NK-92 treated with Interleukin-12 subunit alpha and Interleukin-12 subunit beta, amount 100 ng/mL, for 24 hours (cell line): ENCODE measurements at regions not wholly inside any gene's neighbourhood (a gene's known extent, or its start where the extent isn't known, plus 50 kb on each side); places are given as distances from the start of the nearest gene placed in this dataset.

Experiments
- DNase-seq: peaks from one replicate; lab custom pipeline; 2025; lab: John Stamatoyannopoulos, UW

DNA sequence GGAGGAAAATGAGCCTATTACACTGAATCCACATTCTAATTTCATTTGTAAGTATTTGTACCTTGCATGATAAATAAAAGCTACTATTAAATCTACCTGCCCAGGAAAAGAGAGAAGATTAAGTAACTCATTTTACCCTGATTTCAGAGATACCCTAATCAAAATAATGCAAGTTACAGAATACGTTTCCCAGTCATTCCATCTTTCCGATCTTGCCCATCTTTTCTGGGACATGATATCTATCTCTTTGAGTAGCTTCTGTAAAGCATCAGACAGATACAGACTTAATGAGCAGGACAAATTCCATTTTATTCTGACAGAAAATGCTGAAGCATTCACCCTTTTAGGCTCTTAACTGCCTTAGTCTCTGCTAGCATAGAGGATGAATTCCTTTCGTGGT is 56.6 kb downstream of the SPRY2 start:
- no peak for DNase-seq

- no peak for DNase-seq
Measured at GRCh38 chr13:80278706-80279105, 62.2 kb downstream of the SPRY2 start.

- DNase-seq, result no peak
Measured at GRCh38 chr13:80276371-80277289, 64.3 kb downstream of the SPRY2 start.

DNA sequence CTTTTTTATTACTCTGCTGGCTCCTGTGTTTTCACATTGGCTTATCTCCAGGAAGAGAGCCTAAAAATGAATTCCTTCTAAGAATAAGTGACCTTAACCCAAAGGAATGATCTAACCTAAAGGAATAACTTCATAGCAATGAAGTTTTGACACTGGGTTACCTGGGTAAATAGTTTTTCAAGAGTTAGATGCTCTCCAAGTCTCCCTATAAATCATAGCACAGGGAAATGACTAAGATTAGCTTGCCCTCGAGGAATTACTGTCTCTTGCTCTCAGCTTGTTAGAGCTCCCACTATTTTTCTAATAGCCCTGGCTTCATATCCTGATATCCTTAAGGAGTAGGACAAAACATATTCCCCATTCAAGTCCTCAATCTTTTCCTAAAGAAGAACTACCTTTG is 66.3 kb downstream of the SPRY2 start:
- no peak for DNase-seq

GRCh38 chr13:80273718-80274117 is 67.2 kb downstream of the SPRY2 start:
- no peak for DNase-seq

- DNase-seq, result no peak
Measured at GRCh38 chr13:80265348-80265747, 75.6 kb downstream of the SPRY2 start.

DNA sequence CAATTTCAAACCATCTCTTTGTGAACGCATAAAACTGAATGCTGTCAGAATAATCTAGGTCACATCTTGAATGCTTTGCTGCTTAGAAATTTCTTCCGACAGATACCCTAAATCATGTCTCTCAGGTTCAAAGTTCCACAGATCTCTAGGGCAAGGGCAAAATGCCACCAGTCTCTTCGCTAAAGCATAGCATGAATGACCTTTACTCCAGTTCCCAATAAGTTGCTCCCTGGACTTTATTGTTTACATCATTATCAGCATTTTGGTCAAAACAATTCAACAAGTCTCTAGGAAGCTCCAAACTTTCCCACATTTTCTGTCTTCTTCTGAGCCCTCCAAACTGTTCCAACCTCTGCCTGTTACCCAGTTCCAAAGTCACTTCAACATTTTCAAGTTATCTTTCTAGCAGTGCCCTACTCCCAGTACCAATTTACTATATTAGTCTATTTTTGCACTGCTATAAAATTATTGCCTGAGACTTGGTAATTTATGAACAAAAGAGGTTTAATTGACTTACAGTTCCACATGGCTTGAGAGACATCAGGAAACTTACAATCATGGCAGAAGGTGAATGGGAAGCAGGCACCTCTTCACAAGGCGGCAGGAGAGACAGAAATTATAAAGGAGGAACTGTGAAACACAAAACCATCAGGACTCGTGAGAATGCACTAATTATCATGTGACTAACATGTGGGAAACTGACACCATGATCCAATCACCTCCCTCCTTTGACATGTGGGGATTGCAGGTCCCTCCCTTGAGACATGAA is 77.0 kb downstream of the SPRY2 start:
- DNase-seq, result no peak

DNA sequence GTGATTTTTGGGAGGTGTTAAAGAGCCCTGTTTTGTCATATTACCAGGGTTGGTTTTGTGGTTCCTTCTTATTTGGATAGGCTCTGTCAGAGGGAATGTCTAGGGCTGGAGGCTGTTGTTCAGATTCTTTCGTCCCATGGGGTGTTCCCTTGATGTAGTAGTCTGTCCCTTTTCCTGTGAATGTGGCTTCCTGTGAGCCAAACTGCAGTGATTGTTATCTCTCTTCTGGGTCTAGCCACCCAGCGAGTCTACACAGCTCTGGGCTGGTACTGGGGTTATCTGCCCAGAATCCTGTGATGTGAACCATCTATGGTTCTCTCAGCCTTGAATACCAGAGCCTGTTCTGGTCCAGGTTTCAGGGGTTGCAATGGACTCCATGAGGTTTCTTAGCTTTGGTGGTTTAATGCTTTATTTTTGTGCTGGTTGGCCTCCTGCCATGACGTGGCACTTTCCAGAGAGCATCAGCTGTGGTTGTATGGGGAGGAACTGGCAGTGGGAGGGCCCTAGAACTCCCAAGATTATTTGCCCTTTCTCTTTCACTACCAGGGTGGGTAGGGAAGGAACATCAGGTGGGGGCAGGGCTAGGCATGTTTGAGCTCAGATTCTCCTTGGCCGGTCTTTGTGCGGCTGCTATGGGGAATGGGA is 78.8 kb downstream of the SPRY2 start:
- DNase-seq, result no peak

- DNase-seq, result no peak
Measured at GRCh38 chr13:80259159-80259558, 81.8 kb downstream of the SPRY2 start.

- DNase-seq, result no peak
Measured at GRCh38 chr13:80256352-80256932, 84.5 kb downstream of the SPRY2 start.

GRCh38 chr13:80255946-80256345 is 85.0 kb downstream of the SPRY2 start:
- no peak for DNase-seq

GRCh38 chr13:80251403-80251802 is 89.5 kb downstream of the SPRY2 start:
- DNase-seq, result no peak

DNA sequence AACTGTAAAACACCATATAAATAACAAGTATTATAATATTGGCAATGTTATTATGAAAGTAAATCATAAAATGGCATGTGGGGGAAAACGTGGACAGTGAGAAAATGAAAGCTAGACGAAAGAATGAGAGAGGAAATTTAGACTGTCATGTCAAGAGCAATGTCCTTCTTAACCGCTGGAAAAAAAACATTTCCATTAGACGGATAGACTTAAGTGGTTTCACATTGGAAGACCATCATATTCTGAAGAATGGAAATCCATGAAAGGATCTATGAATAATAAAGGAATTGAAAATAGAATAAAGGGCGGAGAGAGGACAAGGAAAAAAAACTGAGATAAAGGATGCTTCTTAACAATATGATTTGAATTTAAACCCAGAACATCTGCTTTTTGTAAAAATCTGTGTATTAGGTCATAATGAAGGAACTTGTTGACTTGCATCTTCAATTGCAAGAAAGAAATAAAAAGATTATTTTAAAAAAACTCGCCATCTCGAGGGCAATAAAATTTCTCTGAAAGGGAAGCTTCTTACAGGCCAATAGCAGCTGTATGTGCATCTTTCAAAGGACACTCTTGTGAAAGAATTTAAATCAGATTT is 90.6 kb downstream of the SPRY2 start:
- no peak for DNase-seq

GRCh38 chr13:80249516-80250212 is 91.3 kb downstream of the SPRY2 start:
- no peak for DNase-seq

DNA sequence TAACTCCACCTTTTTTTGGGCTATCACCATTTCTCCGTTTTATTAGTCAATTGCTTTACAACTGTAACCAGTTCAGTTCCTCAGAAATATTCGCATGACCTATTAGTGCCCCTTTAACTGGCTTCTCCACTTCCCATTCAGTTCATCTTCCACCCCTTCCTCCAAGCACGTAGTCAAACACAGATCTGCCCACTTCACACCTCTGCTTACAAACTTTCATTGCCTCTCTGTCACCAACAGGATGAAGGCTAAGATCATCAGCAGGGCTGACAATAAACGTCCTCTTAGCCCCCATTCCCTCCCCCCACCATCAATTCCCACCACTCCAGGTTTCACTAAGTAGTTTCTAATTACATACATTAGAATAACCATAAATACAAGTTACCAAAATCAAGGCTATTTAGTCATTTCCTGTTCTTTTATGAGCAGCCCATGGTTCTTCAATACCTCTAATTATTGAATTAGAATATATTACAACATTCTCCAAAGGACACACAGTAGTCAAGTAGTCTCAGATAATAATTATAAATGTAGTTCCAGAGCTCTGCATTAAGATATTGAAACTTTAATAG is 95.7 kb downstream of the SPRY2 start:
- no peak for DNase-seq

GRCh38 chr13:80244574-80244973 is 96.4 kb downstream of the SPRY2 start:
- DNase-seq, result no peak

GRCh38 chr13:80242728-80243427 is 98.0 kb downstream of the SPRY2 start:
- no peak for DNase-seq

DNA sequence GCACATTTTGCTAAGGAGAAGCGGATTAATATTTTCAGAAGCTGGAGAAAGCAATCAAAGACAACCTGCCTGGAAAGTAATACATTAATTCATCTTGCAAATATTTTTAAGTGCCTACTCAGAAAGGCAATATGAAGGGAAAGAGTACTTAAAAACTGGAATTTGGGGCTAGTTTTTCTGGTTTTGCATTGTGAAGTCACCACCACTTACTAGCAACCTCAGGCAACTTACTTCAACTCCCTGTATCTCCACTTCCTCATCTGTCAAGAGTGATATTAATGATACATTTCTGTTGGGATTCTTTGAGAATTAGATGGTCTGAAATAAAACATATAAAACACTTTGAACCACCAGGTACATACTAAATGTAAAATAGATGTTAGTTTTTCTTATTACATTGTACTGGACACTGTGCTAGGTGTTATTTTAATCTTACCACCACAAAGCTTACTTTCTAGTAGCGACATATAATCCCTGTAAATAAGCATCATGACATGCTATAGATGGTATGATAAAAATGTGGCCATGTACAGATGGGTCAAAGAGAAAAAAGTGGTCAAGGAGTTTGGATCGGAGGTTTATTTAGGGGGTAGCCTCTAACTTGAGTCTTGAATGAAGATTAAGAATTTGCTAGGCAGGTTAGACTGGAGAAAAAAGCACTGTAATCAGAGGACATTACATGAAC is 101.2 kb downstream of the SPRY2 start:
- DNase-seq, result no peak

- no peak for DNase-seq
Measured at GRCh38 chr13:80239116-80239515, 101.8 kb downstream of the SPRY2 start.

GRCh38 chr13:80237646-80238045 is 103.3 kb downstream of the SPRY2 start:
- no peak for DNase-seq
